ENCODE measurements at regions not wholly inside any gene's neighbourhood (a gene's known extent, or its start where the extent isn't known, plus 50 kb on each side); places are given as distances from the start of the nearest gene placed in this dataset.

GRCh38 chr14:66143387-66144112 lies 342.6 kb upstream of the CCDC196 start:
- DNase-seq, result no peak
- intact Hi-C loops (cut with DNase I), result no loop called here
- no peak for ATAC-seq (ENCODE audit: poor library complexity)

- DNase-seq (no peak), ATAC-seq (ENCODE audit: poor library complexity) (no peak)
- intact Hi-C loops (cut with DNase I), result no loop called here
Measured at GRCh38 chr14:66152302-66152701, 333.9 kb upstream of the CCDC196 start.

GRCh38 chr14:66152747-66153146 lies 333.4 kb upstream of the CCDC196 start:
- intact Hi-C loops (cut with DNase I), result no loop called here
- ATAC-seq (ENCODE audit: poor library complexity) (no peak), DNase-seq (no peak)

GRCh38 chr14:66163023-66163422 lies 323.1 kb upstream of the CCDC196 start:
- intact Hi-C loops (cut with DNase I), result no loop called here
- ATAC-seq (ENCODE audit: poor library complexity), result no peak
- DNase-seq, result no peak

GRCh38 chr14:66165337-66165736 lies 320.8 kb upstream of the CCDC196 start:
- intact Hi-C loops (cut with DNase I), result no loop called here
- no peak for ATAC-seq (ENCODE audit: poor library complexity)
- no peak for DNase-seq

- intact Hi-C loops (cut with DNase I), result no loop called here
- no peak for DNase-seq
- peak; percentile 82 for ATAC-seq (ENCODE audit: poor library complexity)
Measured at GRCh38 chr14:66174453-66174891, 311.7 kb upstream of the CCDC196 start.

GRCh38 chr14:66177935-66178334 lies 308.2 kb upstream of the CCDC196 start:
- ATAC-seq (ENCODE audit: poor library complexity) (no peak), DNase-seq (no peak)
- intact Hi-C loops (cut with DNase I), result no loop called here

GRCh38 chr14:66196670-66197069 lies 289.5 kb upstream of the CCDC196 start:
- ATAC-seq (ENCODE audit: poor library complexity) (no peak), DNase-seq (no peak)
- intact Hi-C loops (cut with DNase I), result no loop called here

- ATAC-seq (ENCODE audit: poor library complexity) (no peak), DNase-seq (no peak)
- intact Hi-C loops (cut with DNase I), result no loop called here
Measured at GRCh38 chr14:66197276-66197675, 288.9 kb upstream of the CCDC196 start.

GRCh38 chr14:66206554-66206953 lies 279.6 kb upstream of the CCDC196 start:
- ATAC-seq (ENCODE audit: poor library complexity), result no peak
- intact Hi-C loops (cut with DNase I), result no loop called here
- DNase-seq, result no peak

GRCh38 chr14:66216763-66217162 lies 269.4 kb upstream of the CCDC196 start:
- ATAC-seq (ENCODE audit: poor library complexity), result no peak
- DNase-seq, result no peak
- intact Hi-C loops (cut with DNase I), result no loop called here

- DNase-seq (no peak), ATAC-seq (ENCODE audit: poor library complexity) (no peak)
- intact Hi-C loops (cut with DNase I), result no loop called here
Measured at GRCh38 chr14:66219886-66220285, 266.3 kb upstream of the CCDC196 start.

GRCh38 chr14:66224492-66225178 lies 261.5 kb upstream of the CCDC196 start:
- intact Hi-C loops (cut with DNase I), result no loop called here
- ATAC-seq (ENCODE audit: poor library complexity) (no peak), DNase-seq (no peak)

GRCh38 chr14:66225337-66225736 lies 260.8 kb upstream of the CCDC196 start:
- ATAC-seq (ENCODE audit: poor library complexity), result no peak
- DNase-seq, result no peak
- intact Hi-C loops (cut with DNase I), result no loop called here

- intact Hi-C loops (cut with DNase I), result no loop called here
- no peak for ATAC-seq (ENCODE audit: poor library complexity)
- no peak for DNase-seq
Measured at GRCh38 chr14:66228267-66228970, 257.8 kb upstream of the CCDC196 start.

- ATAC-seq (ENCODE audit: poor library complexity) (no peak), DNase-seq (no peak)
- intact Hi-C loops (cut with DNase I), result no loop called here
Measured at GRCh38 chr14:66231820-66232219, 254.4 kb upstream of the CCDC196 start.

- DNase-seq, result no peak
- no peak for ATAC-seq (ENCODE audit: poor library complexity)
- intact Hi-C loops (cut with DNase I), result no loop called here
Measured at GRCh38 chr14:66233591-66233990, 252.6 kb upstream of the CCDC196 start.

- DNase-seq (no peak), ATAC-seq (ENCODE audit: poor library complexity) (no peak)
- intact Hi-C loops (cut with DNase I), result no loop called here
Measured at GRCh38 chr14:66234411-66234810, 251.8 kb upstream of the CCDC196 start.

GRCh38 chr14:66237741-66238140 lies 248.4 kb upstream of the CCDC196 start:
- intact Hi-C loops (cut with DNase I), result no loop called here
- ATAC-seq (ENCODE audit: poor library complexity), result no peak

GRCh38 chr14:66238969-66239368 lies 247.2 kb upstream of the CCDC196 start:
- DNase-seq, result no peak
- ATAC-seq (ENCODE audit: poor library complexity), result no peak
- intact Hi-C loops (cut with DNase I), result no loop called here

More at GRCh38 chr14:66237741-66238140, 248.4 kb upstream of the CCDC196 start:
- no peak for DNase-seq

Data from Right ventricle myocardium superior (tissue), 1 donor.